ENCODE measurements at regions not wholly inside any gene's neighbourhood (a gene's known extent, or its start where the extent isn't known, plus 50 kb on each side); places are given as distances from the start of the nearest gene placed in this dataset.

GRCh38 chr7:35501681-35502080 is 193.3 kb downstream of the HERPUD2 start:
- no peak for DNase-seq (ENCODE audit: low spot score)

GRCh38 chr7:35499226-35499625 is 195.7 kb downstream of the HERPUD2 start:
- no peak for DNase-seq (ENCODE audit: low spot score)

GRCh38 chr7:35498416-35498815 is 196.5 kb downstream of the HERPUD2 start:
- DNase-seq (ENCODE audit: low spot score): no peak

- DNase-seq (ENCODE audit: low spot score): no peak
Measured at GRCh38 chr7:35495844-35496243, 199.1 kb downstream of the HERPUD2 start.

- no peak for DNase-seq (ENCODE audit: low spot score)
Measured at GRCh38 chr7:35495377-35495776, 199.6 kb downstream of the HERPUD2 start.

GRCh38 chr7:35494407-35494806 is 200.5 kb downstream of the HERPUD2 start:
- no peak for DNase-seq (ENCODE audit: low spot score)

GRCh38 chr7:35492451-35493175 is 202.3 kb downstream of the HERPUD2 start:
- no peak for DNase-seq (ENCODE audit: low spot score)

GRCh38 chr7:35491233-35491632 is 203.7 kb downstream of the HERPUD2 start:
- DNase-seq (ENCODE audit: low spot score): no peak

- no peak for DNase-seq (ENCODE audit: low spot score)
Measured at GRCh38 chr7:35487841-35488240, 207.1 kb downstream of the HERPUD2 start.

GRCh38 chr7:35487402-35487801 is 207.5 kb downstream of the HERPUD2 start:
- DNase-seq (ENCODE audit: low spot score): no peak

GRCh38 chr7:35485436-35485835 is 209.5 kb downstream of the HERPUD2 start:
- no peak for DNase-seq (ENCODE audit: low spot score)

GRCh38 chr7:35483568-35483967 is 211.4 kb downstream of the HERPUD2 start:
- no peak for DNase-seq (ENCODE audit: low spot score)

- DNase-seq (ENCODE audit: low spot score): no peak
Measured at GRCh38 chr7:35482231-35482630, 212.7 kb downstream of the HERPUD2 start.

GRCh38 chr7:35480806-35481205 is 214.1 kb downstream of the HERPUD2 start:
- no peak for DNase-seq (ENCODE audit: low spot score)

- DNase-seq (ENCODE audit: low spot score): no peak
Measured at GRCh38 chr7:35477609-35478008, 217.3 kb downstream of the HERPUD2 start.

GRCh38 chr7:35474100-35474499 is 220.2 kb upstream of the TBX20 start:
- DNase-seq (ENCODE audit: low spot score): no peak

GRCh38 chr7:35468606-35469005 is 214.7 kb upstream of the TBX20 start:
- DNase-seq (ENCODE audit: low spot score): no peak

GRCh38 chr7:35467456-35467978 is 213.6 kb upstream of the TBX20 start:
- no peak for DNase-seq (ENCODE audit: low spot score)

GRCh38 chr7:35465791-35466336 is 212.0 kb upstream of the TBX20 start:
- no peak for DNase-seq (ENCODE audit: low spot score)

- DNase-seq (ENCODE audit: low spot score): no peak
Measured at GRCh38 chr7:35463751-35464150, 209.9 kb upstream of the TBX20 start.

GRCh38 chr7:35463176-35463700 is 209.3 kb upstream of the TBX20 start:
- no peak for DNase-seq (ENCODE audit: low spot score)

- no peak for DNase-seq (ENCODE audit: low spot score)
Measured at GRCh38 chr7:35454575-35455385, 200.9 kb upstream of the TBX20 start.
